Right kidney (tissue), 1 donor: ENCODE measurements at regions not wholly inside any gene's neighbourhood (a gene's known extent, or its start where the extent isn't known, plus 50 kb on each side); places are given as distances from the start of the nearest gene placed in this dataset.
"Not testable (repeated sequence)": the region's sequence is repeated elsewhere in the genome, so short reads cannot be mapped to it uniquely, and the experiment has no call there.

Source experiments
- DNase-seq: peaks from one replicate; pipeline ENCODE4 v3.0.0-alpha.2; 2016

GRCh38 chr13:76338003-76338402 is 548.2 kb downstream of the KCTD12 start:
- no peak for DNase-seq

DNA sequence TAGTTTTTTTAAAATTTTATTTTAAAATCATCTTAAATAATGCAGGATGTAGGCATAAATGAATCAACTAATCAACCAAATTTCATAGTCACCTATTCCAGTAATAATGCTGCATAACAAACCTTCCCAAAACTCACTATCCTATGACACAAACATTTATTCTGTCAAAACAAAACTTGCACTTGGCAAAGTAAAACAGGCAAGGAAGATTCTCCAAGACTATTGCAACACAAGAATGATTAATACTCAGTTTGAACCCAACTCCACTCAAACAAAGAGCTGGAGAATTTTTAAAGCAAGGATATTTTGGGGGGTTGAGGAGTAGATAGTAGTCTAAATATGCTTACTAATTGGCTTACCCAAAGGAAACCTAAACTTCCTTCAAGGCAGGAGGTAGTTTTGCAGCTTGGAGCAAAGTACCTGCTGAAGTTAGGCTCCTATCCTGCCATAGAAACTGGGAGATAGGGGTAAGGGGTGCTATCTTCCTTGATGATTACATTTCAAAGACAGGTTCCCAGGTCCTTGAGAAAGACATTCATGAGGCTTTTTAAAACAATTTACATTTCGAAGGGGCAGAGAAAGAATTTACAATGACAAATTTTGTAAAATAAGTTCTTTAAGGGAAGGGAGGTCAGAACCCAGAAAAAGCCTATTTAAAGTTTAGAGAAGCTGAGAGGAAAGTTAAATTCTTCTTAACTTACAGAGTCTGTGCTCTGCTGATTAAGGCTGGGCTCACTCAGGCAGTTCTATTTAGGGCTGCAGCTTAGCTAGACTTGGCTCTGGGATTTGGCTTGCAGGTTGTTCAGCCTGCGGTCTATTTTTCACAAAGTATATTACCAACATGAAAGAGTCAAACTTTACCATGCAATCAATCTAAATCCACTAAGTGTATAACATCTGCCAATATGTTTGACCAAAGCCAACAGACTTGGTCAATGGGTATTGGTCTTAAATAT is 549.0 kb downstream of the KCTD12 start:
- no peak for DNase-seq

DNA sequence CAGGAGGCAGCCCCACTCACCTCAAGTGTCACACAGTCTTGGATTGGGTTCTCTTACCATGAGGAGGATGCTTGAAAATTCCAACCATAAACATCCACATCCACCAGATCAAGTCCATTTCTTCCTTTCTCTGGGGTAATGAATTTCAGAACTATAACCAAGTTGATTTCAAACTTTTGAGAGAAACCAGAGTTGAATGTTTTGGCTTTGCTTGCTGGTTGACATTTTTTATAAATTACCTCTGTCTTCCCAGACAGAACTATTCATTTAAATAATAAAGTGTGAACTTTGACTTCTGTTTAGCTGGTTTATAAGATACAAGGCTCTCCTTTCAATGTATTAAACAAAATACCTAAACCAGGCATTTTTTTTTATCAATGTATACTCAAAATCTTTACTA is 550.7 kb downstream of the KCTD12 start:
- DNase-seq: no peak

DNA sequence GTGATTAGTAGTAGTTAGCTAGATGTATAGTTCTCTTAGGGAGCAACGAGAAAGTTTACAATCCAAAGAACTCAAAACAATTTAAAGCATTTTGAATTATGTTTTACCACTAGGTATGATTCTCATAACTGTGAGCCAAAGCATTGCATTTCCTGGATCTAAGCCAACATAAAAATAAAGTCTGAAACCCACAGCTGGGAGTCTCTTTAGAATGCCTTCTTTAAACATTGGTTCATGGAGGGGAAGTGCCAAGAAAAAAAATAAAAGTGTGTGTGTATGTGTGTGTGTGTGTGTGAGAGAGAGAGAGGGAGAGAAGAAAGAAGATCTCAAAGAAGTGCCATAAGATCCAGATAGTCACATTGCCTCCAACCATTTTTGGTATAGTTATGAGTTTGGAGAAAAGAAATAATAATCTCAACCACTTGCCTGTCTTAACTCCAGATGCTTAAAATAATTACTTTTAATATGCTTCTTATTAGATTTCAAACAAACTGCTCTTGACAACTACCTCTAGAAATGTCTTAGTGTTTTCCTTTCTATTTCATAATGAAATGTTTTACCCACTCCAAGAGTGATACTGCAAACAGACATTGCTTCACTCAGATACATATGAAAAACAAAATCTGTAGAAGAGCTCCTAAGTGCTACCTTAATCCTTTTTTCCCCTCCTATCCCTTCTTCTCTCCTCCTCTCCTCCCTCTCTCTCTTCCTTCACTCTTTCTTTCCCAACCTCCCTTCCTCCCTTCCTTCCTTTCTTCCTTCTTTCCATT is 554.1 kb downstream of the KCTD12 start:
- peak; percentile 3 for DNase-seq

DNA sequence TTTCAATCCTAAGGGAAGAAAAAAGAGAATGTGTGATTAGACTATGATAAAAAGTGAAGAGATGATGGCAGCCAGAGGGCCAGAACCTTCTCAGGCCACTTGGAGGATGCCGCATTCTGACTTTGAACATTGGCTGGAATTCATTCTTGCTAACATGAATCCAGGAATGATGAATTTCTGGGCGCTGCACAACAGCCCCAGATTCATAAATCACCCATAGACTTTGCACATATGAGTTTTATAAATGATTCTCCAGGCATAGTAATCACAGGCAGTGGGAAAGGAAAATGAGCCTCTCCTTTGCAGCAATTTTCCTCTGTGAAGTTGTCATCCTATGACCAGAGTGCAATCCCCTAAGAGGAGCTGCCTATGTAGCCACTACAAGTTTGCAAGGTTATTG is 555.4 kb downstream of the KCTD12 start:
- DNase-seq: no peak

- DNase-seq: no peak
Observed at GRCh38 chr13:76329866-76330580, 556.2 kb downstream of the KCTD12 start.

DNA sequence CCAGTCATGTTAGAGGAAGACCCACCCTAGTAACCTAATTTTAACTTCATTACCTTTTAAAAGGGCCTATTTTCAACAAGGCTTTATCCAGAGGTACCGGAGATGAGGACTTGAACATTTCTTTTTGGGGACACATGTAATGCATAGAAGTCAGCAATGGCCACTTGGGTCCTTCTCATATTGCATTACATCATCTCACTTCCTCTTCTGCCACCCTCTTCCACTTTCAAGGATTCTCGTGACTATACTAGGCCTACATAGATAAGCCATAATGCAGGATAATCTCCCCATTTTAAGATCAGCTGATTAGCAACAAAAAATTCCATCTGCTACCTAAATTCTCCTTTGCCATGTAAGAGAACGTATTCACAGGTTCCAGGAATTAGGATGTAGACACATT is 557.2 kb downstream of the KCTD12 start:
- no peak for DNase-seq

GRCh38 chr13:76326343-76326742 is 559.9 kb downstream of the KCTD12 start:
- no peak for DNase-seq

- no peak for DNase-seq
Observed at GRCh38 chr13:76319921-76320320, 566.3 kb downstream of the KCTD12 start.

DNA sequence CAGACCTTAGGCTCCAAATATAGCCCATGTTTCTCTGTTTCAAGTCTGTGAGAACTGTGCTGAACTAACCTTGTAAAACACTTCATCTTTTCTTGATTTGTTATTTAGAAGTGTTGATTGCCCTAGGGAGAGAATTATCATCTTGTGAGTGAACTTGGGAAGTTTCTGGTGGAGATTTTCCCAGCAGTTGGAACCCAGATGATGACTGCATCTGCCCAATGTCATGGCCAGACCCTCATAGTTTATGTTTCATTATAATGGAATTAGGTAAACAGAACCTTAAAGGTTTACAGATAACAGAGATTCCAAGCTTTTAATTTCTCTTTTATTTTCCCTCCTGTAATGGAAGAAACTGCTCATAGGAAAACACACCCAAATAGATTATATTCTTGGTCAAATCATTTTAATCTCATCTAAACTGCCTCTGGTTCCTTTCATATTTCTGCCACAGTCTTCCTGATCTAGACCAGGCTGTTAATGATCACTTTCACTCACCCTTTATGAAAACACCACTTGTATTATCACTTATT is 569.1 kb downstream of the KCTD12 start:
- no peak for DNase-seq

GRCh38 chr13:76314495-76314894 is 571.7 kb downstream of the KCTD12 start:
- no peak for DNase-seq

DNA sequence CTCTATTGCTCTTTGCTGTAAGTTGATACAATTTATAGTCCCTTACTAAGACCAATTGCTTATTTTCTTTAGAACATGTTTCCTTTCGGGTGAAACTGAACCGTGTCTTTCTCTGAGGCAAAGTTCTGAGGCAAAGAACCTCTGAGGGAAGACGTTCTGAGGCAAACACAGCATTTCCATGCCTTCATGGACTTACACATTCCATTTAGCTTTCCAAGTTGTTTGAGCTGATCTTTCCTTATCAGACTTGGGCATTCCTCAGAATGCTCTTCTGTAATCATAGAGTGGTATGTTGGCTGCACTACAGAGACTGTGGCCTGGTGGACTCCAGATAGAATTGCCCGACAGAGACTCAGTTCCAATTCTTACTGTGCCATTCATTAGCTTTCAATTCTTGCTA is 579.1 kb downstream of the KCTD12 start:
- peak; percentile 8 for DNase-seq

GRCh38 chr13:76300688-76301087 is 585.5 kb downstream of the KCTD12 start:
- DNase-seq: no peak

GRCh38 chr13:76297331-76297730 is 588.9 kb downstream of the KCTD12 start:
- DNase-seq: no peak

- DNase-seq: no peak
Observed at GRCh38 chr13:76296751-76297150, 589.5 kb downstream of the KCTD12 start.

GRCh38 chr13:76295020-76295419 is 591.2 kb downstream of the KCTD12 start:
- DNase-seq: not testable (repeated sequence)

- no peak for DNase-seq
Observed at GRCh38 chr13:76293751-76294150, 592.5 kb downstream of the KCTD12 start.

DNA sequence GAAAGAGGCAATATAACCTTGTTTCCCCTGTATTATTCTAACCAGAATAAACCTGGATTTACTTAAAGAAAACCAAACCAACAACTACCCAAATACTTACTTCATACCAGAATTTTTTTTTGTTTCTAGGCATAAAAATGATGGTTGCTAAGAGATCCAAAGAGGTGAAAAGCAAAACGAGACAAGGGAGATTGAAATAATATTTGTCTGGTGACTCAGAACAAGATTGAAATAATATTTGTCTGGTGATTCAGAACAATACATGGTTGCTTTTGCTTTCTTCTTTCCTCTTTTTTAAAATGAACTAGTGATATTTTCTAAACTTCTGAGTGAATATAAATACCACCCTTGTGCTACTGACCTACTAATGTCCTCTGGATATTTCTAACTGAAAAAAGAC is 592.9 kb downstream of the KCTD12 start:
- no peak for DNase-seq

GRCh38 chr13:76292726-76293125 is 593.5 kb downstream of the KCTD12 start:
- no peak for DNase-seq

DNA sequence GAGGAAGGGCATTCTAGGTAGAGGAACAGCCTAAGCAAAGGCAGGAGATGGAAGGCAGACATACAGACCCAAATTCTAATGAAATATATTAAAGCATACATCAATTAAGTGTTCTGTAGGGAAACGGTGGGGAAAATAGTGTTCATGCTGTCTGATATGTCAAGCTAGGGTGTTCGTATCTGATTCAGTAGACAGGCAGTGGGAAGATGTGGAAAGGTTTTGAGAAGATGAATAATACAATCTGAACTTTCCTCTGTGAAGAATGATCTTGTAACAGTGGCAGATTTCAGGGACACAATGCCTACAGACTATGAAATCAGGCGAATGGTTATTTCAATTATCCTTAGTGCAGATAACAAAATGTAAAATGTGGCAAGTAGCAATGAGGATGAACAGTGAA is 594.2 kb downstream of the KCTD12 start:
- DNase-seq: no peak

GRCh38 chr13:76289558-76289957 is 596.6 kb downstream of the KCTD12 start:
- DNase-seq: no peak

- DNase-seq: no peak
Observed at GRCh38 chr13:76286178-76286577, 600.0 kb downstream of the KCTD12 start.

GRCh38 chr13:76285463-76285862 is 600.7 kb downstream of the KCTD12 start:
- no peak for DNase-seq
